ENCODE measurements at regions not wholly inside any gene's neighbourhood (a gene's known extent, or its start where the extent isn't known, plus 50 kb on each side); places are given as distances from the start of the nearest gene placed in this dataset.
"Not testable (repeated sequence)": the region's sequence is repeated elsewhere in the genome, so short reads cannot be mapped to it uniquely, and the experiment has no call there.

DNA sequence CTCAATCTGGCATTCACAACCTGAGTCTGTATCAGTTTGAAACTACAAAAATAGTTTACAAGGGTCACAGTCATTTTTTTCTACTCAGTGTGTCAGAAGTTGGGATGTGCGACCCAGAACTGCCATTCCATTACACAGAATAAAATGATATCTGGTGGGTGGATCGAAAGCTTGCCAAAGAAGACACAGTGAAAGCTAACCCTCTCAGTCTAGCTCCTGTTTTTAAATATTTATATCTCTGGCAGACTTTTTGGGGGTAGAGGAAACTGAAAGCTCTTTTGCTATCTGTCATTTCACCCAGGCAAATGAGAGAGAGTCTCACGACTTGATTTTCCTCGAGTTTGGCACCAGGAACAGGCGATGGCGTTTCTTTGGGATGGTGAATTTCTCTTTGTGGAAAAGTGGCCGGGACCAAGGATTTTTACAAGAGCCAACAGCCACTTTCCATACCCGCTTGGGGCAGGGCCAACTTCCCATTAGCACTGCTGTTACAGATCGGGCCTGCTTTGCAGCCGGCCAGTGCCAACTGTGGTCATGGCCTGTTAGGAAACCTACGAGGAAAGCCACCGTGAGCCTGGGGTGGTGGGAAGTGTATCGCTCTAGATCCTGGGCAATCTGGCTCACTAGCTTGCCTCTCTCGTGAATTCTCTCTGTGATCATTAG is 185.5 kb upstream of the NFIA start:
- H3K4me3 ChIP-seq (ENCODE audit: low read depth, low read length) = no peak overlapping the region
- DNase-seq (ENCODE audit: low read depth) = no peak

DNA sequence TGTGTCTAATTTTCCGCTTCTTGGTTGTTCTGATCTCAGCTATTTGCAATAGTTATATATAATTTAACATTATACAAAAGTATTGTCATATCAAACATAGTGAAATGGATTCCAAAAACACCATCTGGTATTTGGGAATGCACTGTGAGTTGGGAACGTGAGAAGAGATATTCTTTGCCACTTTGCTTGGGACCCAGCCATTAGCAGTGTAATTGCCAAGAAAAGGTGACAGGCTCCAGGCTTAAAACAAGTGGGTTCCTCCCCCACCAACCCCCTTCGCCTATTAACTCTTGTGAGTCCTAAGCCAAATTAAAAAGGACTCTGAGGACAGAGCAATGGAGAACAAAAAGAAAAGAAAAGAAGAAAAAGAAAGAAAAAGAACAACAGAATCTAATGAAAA is 186.7 kb upstream of the NFIA start:
- no peak for DNase-seq (ENCODE audit: low read depth)
- H3K4me3 ChIP-seq (ENCODE audit: low read depth, low read length) = no peak overlapping the region

DNA sequence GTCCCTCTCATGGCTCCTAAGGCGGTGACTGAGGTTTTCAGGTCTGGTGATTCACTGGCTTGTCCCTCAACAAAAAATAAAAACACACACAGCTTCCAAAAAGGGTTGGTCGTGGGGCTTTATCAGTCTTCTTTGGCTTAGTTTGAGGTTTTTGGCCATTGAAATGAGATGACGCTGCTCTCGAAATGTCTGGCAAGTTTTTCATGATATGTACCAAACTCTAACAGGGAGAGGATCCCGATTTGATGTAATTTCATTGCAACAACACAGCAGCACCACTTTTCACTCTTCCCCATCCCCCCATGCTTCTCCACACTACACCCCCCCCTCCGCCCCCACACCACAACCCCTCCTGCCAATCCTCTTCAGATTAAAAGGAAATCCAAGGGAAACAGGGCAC is 187.1 kb upstream of the NFIA start:
- DNase-seq (ENCODE audit: low read depth) = no peak
- H3K4me3 ChIP-seq (ENCODE audit: low read depth, low read length) = no peak overlapping the region

DNA sequence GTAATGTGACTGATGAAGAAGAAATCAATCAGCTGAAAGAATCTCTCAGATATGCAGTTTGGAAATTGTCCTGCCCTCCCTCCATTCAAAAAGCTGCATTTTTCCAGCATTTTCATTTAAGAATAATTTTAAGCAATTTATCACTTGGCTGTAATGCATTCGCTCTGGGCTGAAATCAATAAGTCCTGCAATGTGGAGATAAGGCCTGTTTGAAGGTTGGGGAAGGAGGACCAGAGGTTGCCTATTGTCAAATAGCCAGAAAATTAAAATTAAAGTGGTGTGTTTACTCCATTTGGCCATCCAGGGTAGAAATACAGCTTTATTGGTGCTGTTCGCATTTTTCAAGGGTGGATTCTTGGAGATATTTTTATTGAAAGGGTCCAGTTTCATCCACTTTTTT is 187.6 kb upstream of the NFIA start:
- no peak overlapping the region for H3K4me3 ChIP-seq (ENCODE audit: low read depth, low read length)
- no peak for DNase-seq (ENCODE audit: low read depth)

DNA sequence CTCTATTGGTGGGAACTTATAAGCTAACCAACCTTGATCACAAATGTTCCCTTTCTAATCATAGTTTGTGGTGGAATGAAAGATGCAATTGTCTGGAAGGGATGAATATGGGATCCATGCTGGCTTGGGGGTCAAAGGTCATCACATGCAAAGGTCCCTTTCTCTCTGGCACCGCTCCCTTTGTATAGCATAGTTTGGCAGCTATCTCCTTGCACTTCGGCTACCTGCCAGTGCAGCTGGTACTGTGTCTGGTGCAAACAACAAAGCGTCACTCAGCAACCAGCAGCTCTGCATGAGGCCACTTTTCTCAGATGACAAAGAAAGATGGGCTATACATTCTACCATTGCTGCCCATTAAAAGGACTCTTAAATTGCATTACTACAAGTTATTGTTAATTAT is 188.2 kb upstream of the NFIA start:
- DNase-seq (ENCODE audit: low read depth) = no peak
- H3K4me3 ChIP-seq (ENCODE audit: low read depth, low read length) = no peak overlapping the region

DNA sequence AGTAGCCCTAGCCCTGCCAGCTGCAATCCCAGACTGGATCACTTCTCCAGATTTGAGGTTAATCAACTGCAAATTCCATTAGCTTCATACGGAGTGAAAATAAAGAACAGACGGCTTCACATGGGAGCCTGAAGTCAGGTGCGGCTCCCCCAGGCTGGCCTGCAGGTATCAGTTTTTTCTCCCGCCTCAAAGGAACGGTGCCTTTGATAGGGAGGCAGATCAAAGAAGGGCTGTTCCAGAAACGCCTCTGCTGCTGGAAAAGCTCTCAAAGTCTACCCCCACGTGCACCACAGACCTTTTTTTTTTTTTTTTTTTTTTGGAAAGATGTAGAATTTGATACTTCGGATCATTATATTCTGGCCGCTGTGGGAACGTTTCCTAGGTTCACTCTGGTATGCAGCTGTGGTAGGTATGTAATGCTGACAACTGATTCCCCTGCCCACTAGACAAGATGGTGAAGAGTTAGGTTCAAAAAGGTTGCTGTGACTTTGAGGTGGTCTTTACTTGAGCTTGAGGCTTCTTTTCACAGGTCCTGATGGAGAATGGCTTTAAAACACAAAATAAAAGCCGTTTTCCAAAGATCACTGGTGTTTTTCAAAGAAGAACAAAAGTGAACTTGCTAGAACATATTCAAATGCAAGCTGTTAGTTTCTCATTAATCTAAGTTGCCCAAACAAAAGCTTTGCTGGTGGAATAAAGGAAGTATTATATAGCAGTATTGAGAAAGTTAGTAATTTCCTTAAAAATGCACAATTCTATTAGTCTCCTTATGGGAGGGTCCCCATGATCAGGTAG is 189.0 kb upstream of the NFIA start:
- H3K4me3 ChIP-seq (ENCODE audit: low read depth, low read length) = no peak overlapping the region
- DNase-seq (ENCODE audit: low read depth) = no peak

DNA sequence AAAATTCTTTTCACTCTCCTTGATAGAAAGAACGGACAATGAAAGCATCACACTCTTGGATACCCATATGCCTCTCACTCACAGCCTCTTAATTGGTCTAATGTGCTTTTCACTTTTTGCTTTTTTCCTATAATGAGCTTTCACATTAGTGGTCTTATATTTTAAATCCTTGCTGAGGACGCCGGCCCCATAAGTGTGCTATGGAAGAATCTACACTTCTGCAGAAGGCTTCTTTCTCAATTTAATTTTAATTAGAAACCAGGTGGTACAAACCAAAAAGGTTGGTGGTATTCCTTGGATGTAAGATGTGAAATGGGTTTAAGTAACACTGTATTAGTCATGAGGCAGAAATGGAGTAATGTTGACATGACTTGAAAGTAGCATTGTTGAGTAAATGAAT is 190.6 kb upstream of the NFIA start:
- DNase-seq (ENCODE audit: low read depth) = no peak
- H3K4me3 ChIP-seq (ENCODE audit: low read depth, low read length) = no peak overlapping the region

DNA sequence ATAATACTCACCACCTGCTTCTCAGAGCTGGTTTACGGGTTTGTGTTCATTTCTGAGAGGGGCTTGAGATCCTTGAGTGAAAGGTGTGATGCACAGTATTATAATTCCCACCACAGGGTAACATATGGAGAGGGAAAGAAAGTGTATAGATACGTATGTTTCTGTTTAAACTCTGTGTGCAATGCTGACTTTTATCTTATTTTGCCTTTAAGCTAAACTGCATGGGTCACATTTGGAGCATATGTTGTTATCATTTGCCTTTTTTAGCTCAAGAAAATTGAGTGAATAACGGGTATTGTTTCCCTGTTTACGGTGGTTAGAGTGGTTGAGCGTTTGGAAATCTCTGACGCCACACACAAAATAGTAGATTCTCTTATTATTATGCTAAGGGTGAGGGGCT is 191.1 kb upstream of the NFIA start:
- H3K4me3 ChIP-seq (ENCODE audit: low read depth, low read length) = no peak overlapping the region
- no peak for DNase-seq (ENCODE audit: low read depth)

DNA sequence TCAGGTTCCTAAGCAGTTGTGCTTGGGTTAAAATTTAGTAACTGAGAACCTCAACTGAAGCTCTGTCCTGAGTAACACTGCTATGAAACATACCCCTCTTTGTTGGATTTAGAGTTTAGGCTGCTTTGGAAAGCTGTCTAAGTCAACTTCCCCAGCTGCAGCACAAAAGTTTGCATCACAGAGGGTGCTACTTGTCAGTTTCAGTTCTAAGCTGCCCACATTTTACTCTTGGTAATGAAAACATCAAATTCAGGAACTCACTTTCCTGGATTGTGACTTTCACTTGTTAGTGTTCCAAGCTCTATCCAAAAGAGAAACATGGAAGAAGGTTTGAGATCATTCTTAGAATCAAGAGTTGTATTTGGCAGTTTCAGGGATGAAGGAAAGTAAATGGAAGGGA is 191.7 kb upstream of the NFIA start:
- no peak for DNase-seq (ENCODE audit: low read depth)
- H3K4me3 ChIP-seq (ENCODE audit: low read depth, low read length) = no peak overlapping the region

DNA sequence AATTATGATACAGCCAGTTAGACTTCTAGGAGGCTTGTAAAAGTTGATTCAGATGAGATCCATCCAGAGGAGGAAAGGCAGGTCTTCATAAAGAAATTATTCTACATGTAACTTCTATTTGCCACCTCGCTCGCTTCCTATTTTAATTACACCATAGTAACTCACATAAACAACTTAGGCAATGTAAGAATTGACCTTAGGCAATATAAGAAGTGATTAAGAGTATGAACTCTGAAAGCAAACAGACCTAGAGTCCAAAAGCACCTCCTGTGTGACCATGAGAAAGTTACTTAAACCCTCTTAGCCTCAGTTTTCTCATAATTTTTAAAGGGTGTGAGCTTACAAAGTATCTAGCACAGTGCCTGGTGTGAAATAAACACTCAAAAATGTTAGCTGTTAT is 192.7 kb upstream of the NFIA start:
- H3K4me3 ChIP-seq (ENCODE audit: low read depth, low read length) = no peak overlapping the region
- DNase-seq (ENCODE audit: low read depth) = no peak

DNA sequence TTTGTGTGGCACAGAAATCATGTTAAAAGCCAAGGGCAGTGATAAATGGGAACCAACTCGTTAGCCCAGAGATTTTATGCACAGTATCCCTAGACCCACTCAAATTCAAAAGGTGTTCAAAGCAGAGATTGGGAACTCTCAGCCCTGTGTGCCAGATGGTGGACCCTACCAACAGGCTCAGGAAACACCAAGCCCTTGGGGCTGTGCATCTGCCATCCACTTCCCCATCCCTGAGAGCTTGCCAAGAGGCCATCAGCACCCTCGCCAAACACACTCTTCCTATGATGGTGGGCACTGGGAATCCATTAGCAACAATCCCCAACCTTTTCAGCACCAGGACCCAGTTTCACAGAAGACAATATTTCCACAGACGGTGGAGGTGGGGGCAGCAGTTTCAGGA is 194.2 kb upstream of the NFIA start:
- DNase-seq (ENCODE audit: low read depth) = no peak
- no peak overlapping the region for H3K4me3 ChIP-seq (ENCODE audit: low read depth, low read length)

DNA sequence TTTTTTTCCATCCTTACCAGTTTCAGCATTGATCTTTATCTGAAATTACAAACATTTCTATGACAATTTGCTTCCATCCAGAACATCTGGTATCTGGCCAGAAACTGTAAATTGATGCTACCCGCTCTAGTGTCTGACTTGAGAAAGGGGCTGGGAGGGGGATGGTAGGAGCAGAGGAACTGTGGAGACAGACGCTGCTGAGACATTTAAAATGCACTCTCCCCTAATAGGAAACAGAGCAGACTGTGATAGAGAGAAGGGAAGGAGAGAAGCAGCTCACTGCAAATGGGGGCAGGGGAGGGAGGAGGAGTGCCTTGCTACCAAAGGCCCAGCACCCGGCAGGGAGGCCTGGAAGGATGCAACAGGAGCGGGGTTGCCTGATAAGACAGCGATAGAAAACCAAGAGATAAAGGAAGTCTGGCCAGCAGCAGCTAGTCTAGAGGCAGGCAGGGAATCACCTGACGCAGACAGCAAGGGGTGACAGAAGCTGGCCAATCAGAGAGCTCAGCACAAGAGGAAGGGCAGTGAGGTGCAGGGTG is 195.5 kb upstream of the NFIA start:
- no peak for DNase-seq (ENCODE audit: low read depth)
- H3K4me3 ChIP-seq (ENCODE audit: low read depth, low read length) = no peak overlapping the region

DNA sequence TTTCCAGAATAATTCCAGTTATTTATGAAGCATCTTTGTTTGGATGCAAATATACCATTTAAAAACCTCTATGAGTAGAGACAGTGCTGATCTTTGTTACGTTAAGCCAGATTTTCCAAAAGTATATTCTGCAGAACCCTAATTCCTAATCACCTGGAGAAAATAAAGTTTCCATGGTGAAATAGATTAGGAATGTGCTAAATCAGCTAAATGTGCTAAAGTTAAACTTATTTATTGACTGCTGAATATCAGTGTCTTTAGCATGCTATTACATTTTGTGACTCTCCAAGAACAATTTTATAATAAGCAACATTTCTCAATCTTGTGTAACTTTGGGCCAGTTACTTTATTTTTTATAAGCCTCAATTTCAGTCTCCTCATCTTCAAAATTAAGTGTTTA is 196.3 kb upstream of the NFIA start:
- no peak overlapping the region for H3K4me3 ChIP-seq (ENCODE audit: low read depth, low read length)
- no peak for DNase-seq (ENCODE audit: low read depth)

DNA sequence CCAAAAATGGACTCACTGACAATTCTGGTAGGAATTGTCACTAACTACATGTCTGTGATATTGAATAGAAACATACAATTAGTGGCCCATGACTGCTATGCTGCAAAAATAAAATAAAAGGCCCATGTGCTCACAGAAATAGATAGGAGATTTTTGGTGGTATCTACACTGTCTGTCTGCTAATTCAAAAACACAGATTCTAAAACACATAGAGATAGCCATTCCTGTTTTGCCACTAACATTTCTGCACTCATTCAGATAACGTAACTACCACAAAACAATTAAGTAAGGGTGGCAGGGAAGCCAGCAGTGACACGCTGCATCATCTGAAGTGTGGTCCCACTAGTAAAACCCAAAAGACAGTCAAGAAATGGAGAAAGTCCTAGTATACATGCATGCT is 202.2 kb upstream of the NFIA start:
- DNase-seq (ENCODE audit: low read depth) = no peak
- H3K4me3 ChIP-seq (ENCODE audit: low read depth, low read length) = no peak overlapping the region

DNA sequence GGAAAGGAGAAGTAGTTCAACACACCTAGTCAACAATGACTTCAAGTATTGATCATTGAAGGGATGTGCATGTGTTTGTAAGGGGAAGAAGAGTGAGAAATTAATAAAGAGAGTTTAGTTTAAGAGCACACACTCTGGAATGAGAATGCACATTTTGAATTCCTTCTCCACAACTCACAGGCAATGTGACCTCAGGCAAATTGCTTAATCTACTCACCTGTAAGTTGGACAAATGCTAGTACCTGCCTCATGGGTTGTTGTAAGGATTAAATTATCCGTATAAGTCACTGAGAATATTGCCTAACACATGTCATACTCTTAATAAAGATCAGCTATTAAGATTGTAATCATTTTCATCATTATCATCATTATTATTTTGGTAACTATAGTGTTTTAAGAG is 204.0 kb upstream of the NFIA start:
- H3K4me3 ChIP-seq (ENCODE audit: low read depth, low read length) = no peak overlapping the region
- no peak for DNase-seq (ENCODE audit: low read depth)

DNA sequence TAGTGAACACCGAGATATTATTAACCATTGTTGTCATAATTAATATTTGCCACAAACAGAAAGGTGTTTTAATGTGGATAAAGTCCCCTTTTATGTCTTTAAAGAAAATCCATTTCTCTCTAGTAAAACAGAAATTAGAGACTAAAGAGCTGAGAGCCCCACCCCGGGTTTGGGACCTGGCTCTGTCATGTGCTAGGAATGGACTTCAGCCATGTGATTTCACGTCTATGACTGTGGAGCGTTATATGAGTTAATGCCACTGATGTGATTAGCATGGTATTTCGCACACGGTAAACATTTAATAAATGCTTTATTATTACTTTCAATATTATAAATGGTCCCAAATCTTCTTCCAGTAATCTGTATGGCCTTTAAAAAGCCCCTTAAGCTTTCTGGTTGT is 205.0 kb upstream of the NFIA start:
- DNase-seq (ENCODE audit: low read depth) = no peak

DNA sequence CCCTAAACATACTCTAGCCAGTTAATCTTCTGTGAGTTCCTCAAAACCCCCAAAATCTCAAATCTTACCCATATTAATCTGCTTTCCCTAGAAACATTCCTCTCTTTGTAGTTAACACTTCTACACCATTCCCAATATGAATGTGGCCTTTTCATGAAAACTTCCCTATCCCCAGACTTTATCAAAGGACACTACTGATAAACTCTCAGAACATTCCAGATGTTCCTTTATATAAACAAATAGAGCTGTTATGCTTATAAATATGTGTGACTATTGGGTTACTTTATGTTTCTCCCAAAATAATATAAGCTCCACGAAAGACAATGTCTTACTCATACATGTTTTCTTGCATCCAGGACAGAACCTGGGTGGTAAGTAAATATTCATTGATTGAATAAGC is 205.4 kb upstream of the NFIA start:
- no peak overlapping the region for H3K4me3 ChIP-seq (ENCODE audit: low read depth, low read length)
- no peak for DNase-seq (ENCODE audit: low read depth)

More for the DNA sequence above, 205.0 kb upstream of the NFIA start:
- no peak overlapping the region for H3K4me3 ChIP-seq (ENCODE audit: low read depth, low read length)

DNA sequence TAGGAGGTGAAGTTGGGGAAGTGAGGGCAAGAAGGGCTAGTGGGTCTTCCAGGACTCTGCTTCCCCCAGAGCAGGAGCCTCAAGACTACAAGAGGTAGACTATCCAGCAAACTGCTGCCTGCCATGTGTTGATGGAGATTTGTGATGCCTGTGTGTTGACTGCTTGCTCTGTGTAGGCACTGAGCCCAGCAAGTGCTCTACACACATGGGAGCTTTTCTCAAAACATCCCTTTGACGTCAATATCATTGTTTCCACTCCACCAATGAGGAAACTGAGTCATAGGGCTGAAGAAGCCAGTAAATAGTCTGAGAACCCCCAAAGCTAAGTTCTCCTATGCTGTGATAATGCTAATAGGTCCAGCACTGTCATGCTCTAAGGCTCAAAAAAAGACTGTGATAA is 207.2 kb upstream of the NFIA start:
- DNase-seq (ENCODE audit: low read depth) = no peak
- H3K4me3 ChIP-seq (ENCODE audit: low read depth, low read length) = no peak overlapping the region

DNA sequence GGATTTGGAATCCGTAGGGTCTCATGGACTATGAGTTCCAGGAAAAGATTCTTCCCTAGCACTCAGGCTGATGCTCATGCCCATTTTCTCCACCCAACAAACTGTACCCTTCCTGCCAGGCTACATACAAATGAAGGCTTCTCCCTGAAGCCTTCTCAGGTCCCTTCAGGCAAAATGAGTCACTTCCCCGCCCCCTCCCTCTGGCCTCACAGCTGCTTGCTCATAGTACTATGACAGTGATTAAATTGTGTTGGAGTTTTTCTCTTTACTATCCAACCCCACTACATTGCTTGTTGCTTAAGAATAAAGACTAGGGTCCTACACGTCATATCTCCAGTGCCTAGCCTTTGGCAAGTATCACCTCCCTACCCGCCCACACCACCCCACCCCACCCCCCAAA is 207.6 kb upstream of the NFIA start:
- no peak overlapping the region for H3K4me3 ChIP-seq (ENCODE audit: low read depth, low read length)
- DNase-seq (ENCODE audit: low read depth) = peak; percentile 39

DNA sequence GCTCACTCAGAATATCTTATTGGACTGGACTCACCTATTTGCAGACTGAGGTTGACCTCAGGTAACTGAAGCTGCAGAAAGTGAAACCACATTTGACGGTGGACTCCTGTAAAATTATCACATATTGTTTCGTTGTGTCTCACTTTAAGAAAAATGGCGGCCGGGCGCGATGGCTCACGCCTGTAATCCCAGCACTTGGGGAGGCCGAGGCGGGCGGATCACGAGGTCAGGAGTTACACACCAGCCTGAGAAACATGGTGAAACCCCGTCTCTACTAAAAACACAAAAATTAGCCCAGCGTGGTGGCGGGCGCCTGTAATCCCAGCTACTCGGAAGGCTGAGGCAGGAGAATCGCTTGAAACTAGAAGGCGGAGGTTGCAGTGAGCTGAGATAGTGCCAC is 209.0 kb upstream of the NFIA start:
- H3K4me3 ChIP-seq (ENCODE audit: low read depth, low read length); DNase-seq (ENCODE audit: low read depth): not testable (repeated sequence)

DNA sequence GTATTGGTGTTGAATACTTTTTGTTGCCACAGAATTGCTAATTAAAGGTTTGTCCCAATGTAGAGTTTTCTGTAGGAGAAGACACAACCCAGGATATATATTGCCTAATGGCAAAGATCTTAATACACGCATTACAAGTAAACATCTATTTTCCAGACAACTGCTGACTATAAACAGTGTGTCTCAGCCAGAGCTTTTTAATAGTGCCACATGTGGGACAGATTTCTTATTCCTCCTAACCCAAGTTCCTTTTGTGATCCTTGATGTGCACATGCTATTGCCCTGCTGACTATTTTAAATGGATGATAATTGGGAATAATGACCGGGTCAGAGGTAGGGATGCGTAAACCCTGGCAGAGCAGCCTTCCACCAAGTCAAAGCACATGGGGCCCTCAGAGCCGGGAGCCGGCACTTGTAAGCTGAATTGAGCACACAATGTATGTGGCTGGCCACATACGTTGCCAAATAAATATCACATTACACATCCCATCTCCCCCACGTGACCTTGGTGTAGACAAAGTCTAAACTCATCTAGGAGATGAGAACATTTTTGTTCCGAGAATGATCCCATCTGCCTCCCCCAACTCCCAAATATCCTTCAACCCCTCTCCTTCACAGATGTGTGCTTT is 209.8 kb upstream of the NFIA start:
- H3K4me3 ChIP-seq (ENCODE audit: low read depth, low read length) = no peak overlapping the region
- no peak for DNase-seq (ENCODE audit: low read depth)

All from skeletal muscle cell (primary cell).